ENCODE measurements at regions not wholly inside any gene's neighbourhood (a gene's known extent, or its start where the extent isn't known, plus 50 kb on each side); places are given as distances from the start of the nearest gene placed in this dataset.
A peak's percentile ranks its signal among the peaks of the same experiment; 100 is the strongest.

DNA sequence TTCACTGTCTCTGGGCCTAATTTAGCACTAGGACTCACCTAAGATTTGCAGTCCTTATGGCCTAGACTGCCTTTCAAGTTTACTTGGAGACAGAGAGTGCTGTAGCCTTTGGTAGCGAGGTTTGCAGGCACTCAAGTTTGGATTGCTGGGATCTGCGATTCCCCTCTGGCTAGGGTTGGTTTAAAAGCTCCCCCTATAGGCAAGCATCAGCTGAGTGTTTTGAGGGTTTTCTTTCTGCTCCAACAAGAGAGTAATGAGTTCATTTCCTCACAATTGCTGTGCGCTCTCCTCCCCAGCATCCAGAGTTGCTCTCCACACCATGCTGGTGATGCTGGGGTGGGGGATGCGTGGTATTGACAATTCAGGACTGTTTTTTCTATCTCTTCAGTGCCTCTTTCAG is 206.9 kb downstream of the GLUD2 start:
- Histone ChIP-seq H3K4me1 (no peaks in the 10 kb centered on the region), H3K9me3 (no peaks in the 10 kb centered on the region), H3K27ac (no peak overlapping the region), H3K4me2 (no peak overlapping the region), H3K4me3 (no peak overlapping the region)
- FAIRE-seq (no peak), ATAC-seq (peak in 1 of 2 experiments; percentile 35; a peak in 1 of 6 replicates), DNase-seq (ENCODE audit: low read depth in 1 of 2, low spot score in 1 of 2) (peak in 1 of 2 experiments; percentile 4)
- ChIA-PET POLR2A (no interaction called here), CTCF (interaction anchor here (1.3 kb wide), 1 partner anchor 465 kb away, joined by 6 read pairs; no protein-coding TSS in a partner anchor)
- WGBS (ENCODE audit: missing lambda C conversion rate), result 5% methylated on average over 4 of the region's 4 CpGs
- no peak for TF ChIP-seq EHMT2 (IDR thresholded peaks at IDR 0.05; ENCODE audit: low read depth)
- TF ChIP-seq RAD21 (conservative IDR thresholded peaks at IDR 0.05 in 1 of 2, IDR thresholded peaks at IDR 0.05 in 1 of 2), result peak in 1 of 2 experiments; percentile 24; a peak in 1 of 5 replicates

DNA sequence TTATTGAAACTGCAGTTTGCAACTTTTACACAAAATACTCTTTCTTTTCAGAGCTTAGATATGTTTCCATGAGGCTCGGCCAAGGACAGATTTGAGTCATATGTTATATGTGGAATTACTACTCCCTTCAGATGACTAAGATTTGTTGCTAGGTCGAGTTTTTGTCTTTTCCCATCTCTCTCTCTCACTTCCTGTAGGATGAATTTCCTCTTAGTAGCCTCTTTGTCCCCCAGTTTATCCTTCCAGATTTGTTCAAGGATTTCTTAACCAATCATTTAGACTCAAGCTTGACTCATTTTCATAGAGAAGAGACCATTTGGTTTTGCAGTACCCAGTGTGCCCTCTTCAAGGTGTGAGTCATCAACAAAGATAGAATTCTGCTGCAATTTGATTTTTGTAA is 209.2 kb downstream of the GLUD2 start:
- ATAC-seq, result no peak
- H3K9me3 ChIP-seq, result no peaks in the 10 kb centered on the region
- WGBS (ENCODE audit: missing lambda C conversion rate), result 6% methylated on average over 2 of the region's 2 CpGs
- TF ChIP-seq TFCP2L1 (CRISPR knock-in tag; IDR thresholded peaks at IDR 0.05), result no peak
- TF ChIP-seq ZSCAN20 (CRISPR knock-in tag; IDR thresholded peaks at IDR 0.05), result no peak
- no peak for TF ChIP-seq PHF8 (IDR thresholded peaks at IDR 0.05; ENCODE audit: borderline replicate concordance, low read depth)
- H3K4me1 ChIP-seq, result no peaks in the 10 kb centered on the region
- H3K4me2 ChIP-seq, result no peak overlapping the region
- no peak overlapping the region for H3K27ac ChIP-seq
- POLR2A ChIA-PET, result no interaction called here
- no peak overlapping the region for H3K4me3 ChIP-seq
- FAIRE-seq, result no peak
- DNase-seq (ENCODE audit: low read depth in 1 of 2, low spot score in 1 of 2), result no peak
- CTCF ChIA-PET, result no interaction called here

DNA sequence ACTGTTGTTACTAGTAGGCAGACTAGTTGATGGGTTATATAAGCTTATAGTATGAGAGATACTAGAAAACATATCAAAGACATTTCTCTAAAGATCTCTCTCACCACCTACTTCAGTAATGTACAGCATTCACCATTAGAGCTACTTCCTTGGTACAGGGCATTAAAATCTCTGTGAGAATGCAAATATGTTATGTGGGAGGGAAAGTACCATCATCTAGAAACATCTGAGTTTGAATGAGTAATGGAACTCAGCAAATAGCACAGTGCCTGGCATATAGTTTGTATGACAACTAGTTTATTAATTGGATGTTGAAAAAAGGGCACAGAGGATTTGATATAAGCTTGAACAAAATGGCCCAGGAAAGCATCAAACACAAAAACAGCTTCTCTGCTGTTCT is 211.1 kb downstream of the GLUD2 start:
- H3K4me1 ChIP-seq, result no peaks in the 10 kb centered on the region
- no peak overlapping the region for H3K27ac ChIP-seq
- CTCF ChIA-PET, result no interaction called here
- FAIRE-seq (no peak), ATAC-seq (no peak), DNase-seq (ENCODE audit: low read depth in 1 of 2, low spot score in 1 of 2) (no peak)
- TF ChIP-seq RAD21 (conservative IDR thresholded peaks at IDR 0.05 in 1 of 2, IDR thresholded peaks at IDR 0.05 in 1 of 2) (no peak), HDAC2 (IDR thresholded peaks at IDR 0.05) (no peak), HOXA7 (CRISPR knock-in tag; IDR thresholded peaks at IDR 0.05) (no peak), TFCP2L1 (CRISPR knock-in tag; IDR thresholded peaks at IDR 0.05) (no peak), RNF2 (IDR thresholded peaks at IDR 0.05; ENCODE audit: borderline replicate concordance, low read depth) (no peak), ZC3H11A (IDR thresholded peaks at IDR 0.05) (no peak), POLR2A (IDR thresholded peaks at IDR 0.05; ENCODE audit: low read length) (no peak), CEBPB (IDR thresholded peaks at IDR 0.05) (no peak), CHD2 (IDR thresholded peaks at IDR 0.05; ENCODE audit: low read length, partially characterized antibody) (no peak), FOSL2 (IDR thresholded peaks at IDR 0.05) (no peak), FOSL2 (CRISPR knock-in tag; IDR thresholded peaks at IDR 0.05) (no peak), CBX2 (IDR thresholded peaks at IDR 0.05; ENCODE audit: borderline replicate concordance, low read depth) (no peak), FOXS1 (CRISPR knock-in tag; IDR thresholded peaks at IDR 0.05) (no peak)
- TF ChIP-seq, protein P1, sequence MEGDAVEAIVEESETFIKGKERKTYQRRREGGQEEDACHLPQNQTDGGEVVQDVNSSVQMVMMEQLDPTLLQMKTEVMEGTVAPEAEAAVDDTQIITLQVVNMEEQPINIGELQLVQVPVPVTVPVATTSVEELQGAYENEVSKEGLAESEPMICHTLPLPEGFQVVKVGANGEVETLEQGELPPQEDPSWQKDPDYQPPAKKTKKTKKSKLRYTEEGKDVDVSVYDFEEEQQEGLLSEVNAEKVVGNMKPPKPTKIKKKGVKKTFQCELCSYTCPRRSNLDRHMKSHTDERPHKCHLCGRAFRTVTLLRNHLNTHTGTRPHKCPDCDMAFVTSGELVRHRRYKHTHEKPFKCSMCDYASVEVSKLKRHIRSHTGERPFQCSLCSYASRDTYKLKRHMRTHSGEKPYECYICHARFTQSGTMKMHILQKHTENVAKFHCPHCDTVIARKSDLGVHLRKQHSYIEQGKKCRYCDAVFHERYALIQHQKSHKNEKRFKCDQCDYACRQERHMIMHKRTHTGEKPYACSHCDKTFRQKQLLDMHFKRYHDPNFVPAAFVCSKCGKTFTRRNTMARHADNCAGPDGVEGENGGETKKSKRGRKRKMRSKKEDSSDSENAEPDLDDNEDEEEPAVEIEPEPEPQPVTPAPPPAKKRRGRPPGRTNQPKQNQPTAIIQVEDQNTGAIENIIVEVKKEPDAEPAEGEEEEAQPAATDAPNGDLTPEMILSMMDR (IDR thresholded peaks at IDR 0.05), result no peak
- TF ChIP-seq, protein P2, sequence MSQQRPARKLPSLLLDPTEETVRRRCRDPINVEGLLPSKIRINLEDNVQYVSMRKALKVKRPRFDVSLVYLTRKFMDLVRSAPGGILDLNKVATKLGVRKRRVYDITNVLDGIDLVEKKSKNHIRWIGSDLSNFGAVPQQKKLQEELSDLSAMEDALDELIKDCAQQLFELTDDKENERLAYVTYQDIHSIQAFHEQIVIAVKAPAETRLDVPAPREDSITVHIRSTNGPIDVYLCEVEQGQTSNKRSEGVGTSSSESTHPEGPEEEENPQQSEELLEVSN (IDR thresholded peaks at IDR 0.05; ENCODE audit: borderline replicate concordance, low read depth), result no peak
- TF ChIP-seq, protein P3, sequence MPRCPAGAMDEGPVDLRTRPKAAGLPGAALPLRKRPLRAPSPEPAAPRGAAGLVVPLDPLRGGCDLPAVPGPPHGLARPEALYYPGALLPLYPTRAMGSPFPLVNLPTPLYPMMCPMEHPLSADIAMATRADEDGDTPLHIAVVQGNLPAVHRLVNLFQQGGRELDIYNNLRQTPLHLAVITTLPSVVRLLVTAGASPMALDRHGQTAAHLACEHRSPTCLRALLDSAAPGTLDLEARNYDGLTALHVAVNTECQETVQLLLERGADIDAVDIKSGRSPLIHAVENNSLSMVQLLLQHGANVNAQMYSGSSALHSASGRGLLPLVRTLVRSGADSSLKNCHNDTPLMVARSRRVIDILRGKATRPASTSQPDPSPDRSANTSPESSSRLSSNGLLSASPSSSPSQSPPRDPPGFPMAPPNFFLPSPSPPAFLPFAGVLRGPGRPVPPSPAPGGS (IDR thresholded peaks at IDR 0.05), result no peak
- no peak overlapping the region for H3K4me3 ChIP-seq
- no peaks in the 10 kb centered on the region for H3K9me3 ChIP-seq
- POLR2A ChIA-PET, result no interaction called here
- H3K4me2 ChIP-seq, result no peak overlapping the region
